Adrenal gland (tissue), 9 donors: ENCODE measurements at regions not wholly inside any gene's neighbourhood (a gene's known extent, or its start where the extent isn't known, plus 50 kb on each side); places are given as distances from the start of the nearest gene placed in this dataset.
"Not testable (repeated sequence)": the region's sequence is repeated elsewhere in the genome, so short reads cannot be mapped to it uniquely, and the experiment has no call there.

Experiments
- DNase-seq, 7 donors: peaks; one replicate each; pipeline ENCODE4 v3.0.0-alpha.2; 2019 to 2020
- H3K27ac ChIP-seq, 5 donors: fragments of 200-600 bp; sonication (generic) in 4 of 5; 1 replicate in 3 of 5; 2 replicates in 2 of 5; pipeline versions ENCODE4 v1.5.1 to v1.8.0; 2016 to 2020; ENCODE audit warnings: mild to moderate bottlenecking in 1 of 5
- H3K27me3 ChIP-seq: fragments of 200-600 bp; 2 replicates; pipeline ENCODE4 v1.8.0; 2021
- H3K36me3 ChIP-seq, 2 donors: fragments of 200-600 bp; replicated peaks in 1 of 2; 1 replicate in 1 of 2; 2 replicates in 1 of 2; pipeline versions ENCODE4 v1.5.1 to v1.8.0; 2018 to 2022
- H3K4me1 ChIP-seq, 2 donors: fragments of 200-600 bp; replicated peaks in 1 of 2; 1 replicate in 1 of 2; 2 replicates in 1 of 2; pipeline versions ENCODE4 v1.5.1 to v1.8.0; 2018 to 2021
- H3K4me3 ChIP-seq, 4 donors: fragments of 200-600 bp; sonication (generic) in 3 of 4; one replicate each; pipeline ENCODE4 v1.5.1; 2016 to 2018
- H3K9me3 ChIP-seq, 3 donors: fragments of 200-600 bp; sonication (generic) in 1 of 3; replicated peaks in 1 of 3; 1 replicate in 2 of 3; 2 replicates in 1 of 3; pipeline versions ENCODE4 v1.5.1 to v1.8.0; 2016 to 2021
- WGBS, 4 donors: extraction: QIAGEN DNeasy Blood & Tissue Kit in 2 of 4; methylation state at CpG; one replicate each; pipeline versions ENCODE4 v1.1.5 to v1.1.7; 2013 to 2017; 5-methylcytosine and 5-hydroxymethylcytosine counted together
- intact Hi-C, 2 donors: fragments of 100-400 bp; cut with DNase I; formaldehyde crosslinking; loops; one replicate each; pipeline versions ENCODE4 v1.14.1 to v1.15.0; 2022 to 2023
- donor health status: healthy with polysubstance abuse.
- donor health status: Bipolar disorder and iron deficiency.
- donor health status: DM: yes; HTN: yes; CAD: no.
- donor health status: DM: no; HTN: no; CAD: no.
- donor health status: DM: no; HTN: no; CAD: no.

DNA sequence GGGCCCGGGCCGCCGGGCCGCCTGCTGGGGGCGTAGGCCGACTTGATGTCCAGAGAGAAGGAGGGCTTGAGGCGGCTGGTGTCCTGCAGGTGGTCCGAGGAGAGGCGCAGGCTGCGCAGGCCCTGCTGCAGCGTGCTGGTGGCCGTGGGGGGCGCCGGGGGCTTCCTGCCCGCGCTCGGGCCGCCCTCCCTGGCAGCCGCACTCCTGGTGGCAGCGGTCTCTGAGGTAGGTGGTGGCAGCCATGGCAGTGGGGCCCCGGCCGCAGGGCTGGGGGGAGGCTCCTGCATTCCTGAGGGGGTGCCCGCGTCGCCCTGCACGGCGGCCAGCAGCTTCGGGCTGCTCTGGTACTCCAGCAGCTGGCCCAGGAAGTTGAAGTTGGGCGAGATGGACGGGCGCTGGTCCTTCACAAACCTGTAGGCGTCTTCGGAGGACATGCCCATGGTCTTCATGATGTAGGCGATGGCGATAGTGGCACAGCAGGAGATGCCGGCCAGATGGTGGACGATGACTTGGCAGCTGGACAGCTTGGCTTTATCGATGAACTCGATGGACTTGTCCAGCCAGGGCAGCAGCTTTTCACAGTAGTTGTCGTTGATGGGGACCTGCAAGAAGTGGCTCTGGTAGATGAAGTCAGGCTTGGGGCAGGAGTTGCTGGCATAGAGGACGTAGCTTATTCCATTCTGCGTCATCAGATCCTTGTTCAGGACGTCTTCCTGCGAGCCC, 136.1 kb upstream of the PTPN20 start:
- H3K9me3 ChIP-seq, DNase-seq, H3K4me3 ChIP-seq, intact Hi-C loops, H3K27ac ChIP-seq, H3K27me3 ChIP-seq, H3K36me3 ChIP-seq, H3K4me1 ChIP-seq: not testable (repeated sequence)
- 97 to 98% methylated on average over 12 to 29 of the region's 44 CpGs; no CpG with 5 or more reads in 2 of the 4 donors for WGBS, 4 donors

DNA sequence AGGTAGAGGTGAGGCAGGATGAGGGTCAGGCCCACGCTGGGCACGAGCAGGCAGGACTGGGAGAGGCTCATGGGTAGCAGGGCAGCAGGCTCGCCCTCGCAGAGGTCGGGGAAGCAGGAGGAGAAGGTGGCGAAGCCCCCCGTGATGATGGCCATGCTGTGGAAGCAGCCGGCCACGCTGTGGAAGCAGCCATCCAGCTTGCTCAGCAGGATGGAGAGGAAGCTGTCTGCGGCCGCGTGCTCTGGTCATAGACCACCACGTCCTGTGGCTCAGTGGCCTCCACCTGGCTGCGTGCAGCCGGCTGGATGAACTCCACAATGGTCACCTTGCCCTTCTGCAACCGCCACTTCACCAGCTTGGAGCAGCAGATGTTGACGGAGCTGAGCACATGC, 135.6 kb upstream of the PTPN20 start:
- H3K27ac ChIP-seq, H3K4me3 ChIP-seq, DNase-seq, H3K4me1 ChIP-seq, intact Hi-C loops, H3K27me3 ChIP-seq, H3K36me3 ChIP-seq, H3K9me3 ChIP-seq: not testable (repeated sequence)
- WGBS, 4 donors, result 91 to 100% (median 95%) methylated on average over 9 to 16 of the region's 17 CpGs

DNA sequence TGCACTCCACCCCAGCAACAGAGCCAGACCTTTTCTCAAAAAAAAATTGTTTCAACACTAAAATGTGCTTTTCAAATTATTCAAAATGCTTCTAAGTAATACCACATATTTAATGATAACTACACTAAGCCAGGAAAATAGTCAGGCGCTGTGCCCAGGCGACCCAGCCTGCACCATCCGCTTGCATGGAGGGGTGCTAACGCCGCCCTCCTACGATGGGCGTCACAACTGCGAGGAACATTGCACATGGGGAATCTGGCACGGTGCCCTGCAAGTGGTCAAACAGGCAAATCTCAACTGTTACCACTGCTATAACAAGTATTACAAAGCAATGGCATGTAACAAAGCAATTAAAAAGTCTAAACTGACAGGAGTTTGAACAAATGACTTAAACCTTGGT, 131.7 kb upstream of the PTPN20 start:
- H3K9me3 ChIP-seq, H3K27ac ChIP-seq, H3K36me3 ChIP-seq, H3K4me3 ChIP-seq, intact Hi-C loops, H3K4me1 ChIP-seq, H3K27me3 ChIP-seq: not testable (repeated sequence)
- 60 to 82% (median 76%) methylated on average over 9 of the region's 9 CpGs; no CpG with 5 or more reads in 1 of the 4 donors for WGBS, 4 donors
- peak in 4 of 7 donors; percentile 16 to 53 (median 30) for DNase-seq

DNA sequence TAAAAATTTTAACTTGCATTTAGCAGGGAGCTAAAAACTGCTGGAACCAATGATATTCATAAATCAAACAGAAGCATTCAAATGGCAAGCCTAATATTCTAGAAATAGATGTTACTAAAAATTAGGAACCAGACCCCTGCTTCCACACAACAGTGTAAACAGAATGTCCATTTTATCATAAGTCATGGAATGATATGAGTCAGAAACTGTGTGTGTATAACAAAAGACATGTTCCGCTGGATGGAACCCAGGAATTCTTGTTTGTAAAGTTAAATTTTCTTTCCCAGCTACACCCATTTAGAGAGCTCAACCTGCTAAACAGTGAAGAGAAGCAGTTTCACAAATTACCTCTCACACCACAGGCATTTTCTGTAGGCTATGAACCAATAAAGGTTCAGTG, 131.1 kb upstream of the PTPN20 start:
- intact Hi-C loops, H3K36me3 ChIP-seq, DNase-seq, H3K4me1 ChIP-seq, H3K9me3 ChIP-seq, H3K27me3 ChIP-seq, H3K4me3 ChIP-seq, H3K27ac ChIP-seq: not testable (repeated sequence)
- 90 to 100% (median 92%) methylated on average over 1 of the region's 1 CpG for WGBS, 4 donors

DNA sequence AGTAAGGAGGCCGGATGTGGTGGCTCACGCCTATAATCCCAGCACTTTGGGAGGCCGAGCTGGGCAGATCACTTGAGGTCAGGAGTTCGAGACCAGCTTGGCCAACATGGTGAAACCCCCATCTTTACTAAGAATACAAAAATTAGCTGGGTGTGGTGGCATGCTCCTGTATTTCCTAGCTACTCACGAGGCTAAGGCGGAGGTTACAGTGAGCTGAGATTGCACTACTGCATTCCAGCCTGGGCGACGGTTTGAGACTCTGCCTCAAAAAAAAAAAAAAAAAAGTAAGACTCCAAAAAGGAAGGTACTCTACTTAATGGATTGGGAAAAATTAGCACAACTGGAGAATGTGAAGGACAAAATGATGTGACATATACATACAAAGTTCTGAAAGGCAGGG, 130.2 kb upstream of the PTPN20 start:
- DNase-seq, intact Hi-C loops, H3K4me1 ChIP-seq, H3K27me3 ChIP-seq, H3K4me3 ChIP-seq, H3K9me3 ChIP-seq, H3K27ac ChIP-seq, H3K36me3 ChIP-seq: not testable (repeated sequence)
- WGBS, 4 donors, result 92 to 96% (median 93%) methylated on average over 8 of the region's 8 CpGs

DNA sequence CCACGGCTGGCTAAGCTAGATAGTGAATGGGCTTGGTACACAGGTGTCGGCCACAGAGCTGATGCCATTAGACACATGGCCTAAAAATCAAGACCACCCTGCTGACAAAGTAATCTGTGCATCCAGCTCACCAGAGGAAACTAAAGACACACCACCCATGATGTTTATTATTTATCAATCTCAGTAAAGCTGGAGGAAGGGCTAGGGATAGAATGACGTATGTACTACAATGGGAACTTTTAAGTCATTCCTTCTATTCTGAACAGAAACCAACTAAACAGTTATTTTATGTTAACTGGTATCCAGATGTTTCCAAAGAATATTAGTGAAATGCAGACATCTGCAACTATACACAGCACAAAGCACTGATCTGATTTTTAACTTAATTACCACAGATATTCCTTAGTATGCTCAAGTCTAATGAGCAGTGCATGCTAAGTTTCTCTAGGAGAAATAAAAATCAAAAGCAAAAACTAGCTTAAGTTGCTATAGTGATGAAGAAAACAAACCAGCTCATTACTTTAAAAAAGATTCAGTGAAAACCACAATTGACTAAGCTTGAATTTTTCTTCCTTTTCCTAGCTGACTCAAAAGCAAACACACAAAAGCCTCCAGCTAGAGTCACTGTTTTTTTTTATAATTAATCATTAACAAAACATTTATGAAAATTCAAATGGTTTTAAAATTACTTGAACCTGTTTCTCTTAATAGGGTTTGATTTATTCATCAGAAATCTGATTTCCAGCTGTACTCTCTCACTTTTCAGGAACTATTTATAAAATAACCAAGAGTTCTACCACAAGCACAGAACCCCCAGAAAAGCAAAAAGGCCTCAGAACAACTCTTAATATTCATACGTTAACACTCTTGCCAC, 129.0 kb upstream of the PTPN20 start:
- H3K27ac ChIP-seq, H3K9me3 ChIP-seq, H3K27me3 ChIP-seq, DNase-seq, H3K4me3 ChIP-seq, intact Hi-C loops, H3K36me3 ChIP-seq, H3K4me1 ChIP-seq: not testable (repeated sequence)
- 81 to 93% (median 90%) methylated on average over 3 to 4 of the region's 4 CpGs for WGBS, 4 donors

DNA sequence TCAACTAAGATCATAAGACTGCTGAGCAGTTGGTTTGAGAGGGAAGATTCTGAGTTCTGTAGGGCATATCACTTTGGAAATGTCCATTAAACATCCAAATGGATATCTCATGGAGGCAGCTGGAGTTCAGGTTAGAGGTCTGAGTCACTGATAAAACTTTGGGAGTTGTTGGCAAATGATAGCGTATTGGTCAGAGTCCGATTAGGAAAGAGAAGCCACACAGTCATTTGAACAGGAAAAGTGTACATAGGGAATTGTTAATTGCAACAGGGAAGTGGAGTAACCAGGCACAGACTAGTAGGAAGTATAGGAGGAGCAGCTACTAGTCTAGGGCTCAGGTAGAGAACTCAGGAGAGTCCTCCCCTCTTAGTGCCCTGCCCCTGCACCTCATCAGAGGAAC, 126.6 kb upstream of the PTPN20 start:
- H3K4me1 ChIP-seq, H3K36me3 ChIP-seq, H3K9me3 ChIP-seq, H3K27me3 ChIP-seq, H3K27ac ChIP-seq, H3K4me3 ChIP-seq, DNase-seq, intact Hi-C loops: not testable (repeated sequence)
- WGBS, 4 donors, result 61 to 87% (median 68%) methylated on average over 2 of the region's 2 CpGs

DNA sequence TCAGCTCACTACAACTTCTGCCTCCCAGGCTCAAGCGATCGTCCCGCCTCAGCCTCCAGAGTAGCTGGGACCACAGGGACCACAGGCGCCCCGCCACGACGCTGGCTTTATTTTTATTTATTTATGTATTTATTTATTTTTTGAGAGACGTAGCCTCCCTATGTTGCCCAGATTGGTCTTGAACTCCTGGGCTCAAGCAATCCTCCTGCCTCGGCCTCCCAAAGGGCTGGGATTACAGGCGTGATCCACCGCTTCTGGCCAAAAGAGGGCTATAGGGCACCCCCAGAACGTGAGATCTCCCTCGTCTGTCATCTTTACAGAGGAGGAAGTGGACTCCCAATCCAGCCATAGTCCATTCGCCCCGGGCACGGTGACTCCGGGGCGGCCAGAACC, 125.1 kb upstream of the PTPN20 start:
- peak overlapping the region in 3 of 5 donors; percentile 66 to 83 (median 78) for H3K27ac ChIP-seq
- peak overlapping the region in 1 of 4 donors; percentile 67 for H3K4me3 ChIP-seq
- intact Hi-C loops, H3K27me3 ChIP-seq, H3K9me3 ChIP-seq, H3K36me3 ChIP-seq, H3K4me1 ChIP-seq: not testable (repeated sequence)
- WGBS, 4 donors, result 43 to 59% (median 50%) methylated on average over 13 to 16 of the region's 18 CpGs
- peak in 4 of 7 donors; percentile 2 to 52 (median 18) for DNase-seq
